WTC11 (cell line): ENCODE measurements at regions not wholly inside any gene's neighbourhood (a gene's known extent, or its start where the extent isn't known, plus 50 kb on each side); places are given as distances from the start of the nearest gene placed in this dataset.

Experiments used
- ATAC-seq: fragments of 200-7000 bp; cut with Tn5 transposase; 2 replicates; pipeline ENCODE4 v1.10.0; 2021; ENCODE audit warnings: mild to moderate bottlenecking, moderate library complexity
- CTCF ChIA-PET: fragments of 300-600 bp; sonication (Branson Sonifier 250); formaldehyde crosslinking; loops from one replicate; lab custom pipeline; 2021; ENCODE audit warnings: antibody characterized with exemption; lab: Charles Lee
- POLR2A ChIA-PET: fragments of 350-600 bp; sonication (Branson Sonifier 250); formaldehyde crosslinking; loops from one replicate; lab custom pipeline; 2021; ENCODE audit warnings: antibody characterized with exemption; lab: Charles Lee
- DNase-seq: peaks from one replicate; pipeline ENCODE4 v3.0.0; 2021; ENCODE audit warnings: low spot score
- H3K27ac Mint-ChIP-seq: 2 replicates; pipeline ENCODE4 v1.8.0; 2021; ENCODE audit warnings: mixed read lengths
- H3K27me3 Mint-ChIP-seq: 2 replicates; pipeline ENCODE4 v1.8.0; 2021; ENCODE audit warnings: low read depth, mild to moderate bottlenecking, moderate library complexity, mixed read lengths
- H3K36me3 Mint-ChIP-seq: 2 replicates; pipeline ENCODE4 v1.8.0; 2021; ENCODE audit warnings: mixed read lengths
- H3K4me1 Mint-ChIP-seq: 2 replicates; pipeline ENCODE4 v1.8.0; 2022; ENCODE audit warnings: mixed read lengths
- H3K4me3 Mint-ChIP-seq: 2 replicates; pipeline ENCODE4 v1.8.0; 2021; ENCODE audit warnings: mild to moderate bottlenecking, moderate library complexity, mixed read lengths
- H3K9me3 Mint-ChIP-seq: 2 replicates; pipeline ENCODE4 v1.8.0; 2021; ENCODE audit warnings: mixed read lengths
- AFF4 ChIP-seq: sonication (generic); formaldehyde crosslinking; IDR thresholded peaks from 2 replicates; pipeline ENCODE4 v1.8.1; 2023; ENCODE audit warnings: mild to moderate bottlenecking, missing genetic modification reagents, borderline replicate concordance
- ATF1 ChIP-seq: sonication (generic); formaldehyde crosslinking; IDR thresholded peaks from 2 replicates; pipeline ENCODE4 v1.8.1; 2023; ENCODE audit warnings: mild to moderate bottlenecking, moderate library complexity, missing genetic modification reagents
- ATF3 ChIP-seq: sonication (generic); formaldehyde crosslinking; conservative IDR thresholded peaks from 2 replicates; pipeline ENCODE4 v1.8.1; 2022; ENCODE audit warnings: mild to moderate bottlenecking, missing genetic modification reagents
- CDX4 ChIP-seq: fragments of 250-450 bp; sonication (Bioruptor Pico); IDR thresholded peaks from 2 replicates; pipeline ENCODE4 v1.9.0; 2021; ENCODE audit warnings: moderate library complexity, mild to moderate bottlenecking, inconsistent platforms, borderline replicate concordance
- FOXP1 ChIP-seq: sonication (generic); formaldehyde crosslinking; IDR thresholded peaks from 2 replicates; pipeline ENCODE4 v1.8.0; 2022; ENCODE audit warnings: missing genetic modification reagents, mild to moderate bottlenecking, moderate library complexity, borderline replicate concordance
- GRHL2 ChIP-seq: fragments of 250-450 bp; sonication (Bioruptor Pico); IDR thresholded peaks from 2 replicates; pipeline ENCODE4 v1.8.0; 2022; ENCODE audit warnings: mild to moderate bottlenecking, moderate library complexity; ENCODE audit not compliant: insufficient replicate concordance, severe bottlenecking
- IRF2 ChIP-seq: sonication (generic); formaldehyde crosslinking; IDR thresholded peaks from 2 replicates; pipeline ENCODE4 v1.8.0; 2022; ENCODE audit warnings: low read depth, missing genetic modification reagents, borderline replicate concordance
- JAZF1 ChIP-seq: fragments of 250-450 bp; sonication (Bioruptor Pico); IDR thresholded peaks from 2 replicates; pipeline ENCODE4 v1.9.0; 2021; ENCODE audit warnings: moderate library complexity, mild to moderate bottlenecking, inconsistent platforms
- MXD4 ChIP-seq: fragments of 250-450 bp; sonication (Bioruptor Pico); IDR thresholded peaks from 2 replicates; pipeline ENCODE4 v1.8.0; 2021; ENCODE audit warnings: mild to moderate bottlenecking, moderate library complexity, borderline replicate concordance
- RELA ChIP-seq: sonication (generic); formaldehyde crosslinking; IDR thresholded peaks from 2 replicates; pipeline ENCODE4 v1.8.1; 2022; ENCODE audit warnings: missing genetic modification reagents, mild to moderate bottlenecking, borderline replicate concordance
- USF2 ChIP-seq: sonication (generic); formaldehyde crosslinking; IDR thresholded peaks from 2 replicates; pipeline ENCODE4 v1.8.1; 2023; ENCODE audit warnings: mild to moderate bottlenecking, missing genetic modification reagents, moderate library complexity
- ZNF317 ChIP-seq: sonication (generic); formaldehyde crosslinking; IDR thresholded peaks from 2 replicates; pipeline ENCODE4 v1.8.1; 2023; ENCODE audit warnings: low read depth, mild to moderate bottlenecking, moderate library complexity, missing genetic modification reagents, borderline replicate concordance
- ZNF423 ChIP-seq: fragments of 250-450 bp; sonication (Bioruptor Pico); IDR thresholded peaks from 2 replicates; pipeline ENCODE4 v2.1.2; 2022; ENCODE audit warnings: mild to moderate bottlenecking, moderate library complexity
- ZNF425 ChIP-seq: fragments of 250-450 bp; sonication (Bioruptor Pico); conservative IDR thresholded peaks from 2 replicates; pipeline ENCODE4 v1.9.0; 2021; ENCODE audit warnings: mild to moderate bottlenecking
- ZNF532 ChIP-seq: fragments of 250-450 bp; sonication (Bioruptor Pico); IDR thresholded peaks from 2 replicates; pipeline ENCODE4 v1.9.0; 2021; ENCODE audit warnings: mild to moderate bottlenecking, borderline replicate concordance
- ZNF671 ChIP-seq: fragments of 250-450 bp; sonication (Bioruptor Pico); IDR thresholded peaks from 2 replicates; pipeline ENCODE4 v1.8.0; 2021; ENCODE audit warnings: mild to moderate bottlenecking
- ZSCAN18 ChIP-seq: fragments of 250-450 bp; sonication (Bioruptor Pico); IDR thresholded peaks from 2 replicates; pipeline ENCODE4 v2.1.2; 2022; ENCODE audit warnings: mild to moderate bottlenecking, moderate library complexity

- TF ChIP-seq USF2 (CRISPR knock-in tag) (no peak), AFF4 (CRISPR knock-in tag) (no peak), CDX4 (CRISPR knock-in tag) (no peak), ZNF423 (CRISPR knock-in tag) (no peak), FOXP1 (CRISPR knock-in tag) (no peak), ZNF671 (CRISPR knock-in tag) (no peak), ZNF425 (CRISPR knock-in tag) (no peak)
These were observed 211.7 kb upstream of the MVB12B start (continued) for GRCh38 chr9:126114850-126115460.

GRCh38 chr9:126116351-126117157 lies 210.1 kb upstream of the MVB12B start:
- Mint-ChIP-seq H3K27ac (no peak overlapping the region), H3K36me3 (no peaks in the 10 kb centered on the region), H3K4me3 (no peak overlapping the region), H3K4me1 (no peaks in the 10 kb centered on the region), H3K27me3 (peaks cover 4% of the 10 kb centered on the region), H3K9me3 (no peaks in the 10 kb centered on the region)
- TF ChIP-seq CDX4 (CRISPR knock-in tag) (no peak), ATF1 (CRISPR knock-in tag) (no peak), IRF2 (CRISPR knock-in tag) (no peak), MXD4 (no peak)
- ATAC-seq (no peak), DNase-seq (no peak)
- CTCF ChIA-PET, result no interaction called here
- POLR2A ChIA-PET, result no interaction called here

GRCh38 chr9:126117158-126117425 lies 209.5 kb upstream of the MVB12B start:
- no peak overlapping the region for H3K4me3 Mint-ChIP-seq
- ChIA-PET POLR2A (no interaction called here), CTCF (no interaction called here)
- ATAC-seq (no peak), DNase-seq (no peak)
- no peaks in the 10 kb centered on the region for H3K9me3 Mint-ChIP-seq
- no peak overlapping the region for H3K27ac Mint-ChIP-seq
- H3K27me3 Mint-ChIP-seq, result peaks cover 4% of the 10 kb centered on the region
- H3K4me1 Mint-ChIP-seq, result no peaks in the 10 kb centered on the region
- H3K36me3 Mint-ChIP-seq, result no peaks in the 10 kb centered on the region
- no peak for TF ChIP-seq RELA
- TF ChIP-seq ZNF532 (CRISPR knock-in tag), result no peak
- no peak for TF ChIP-seq GRHL2
- no peak for TF ChIP-seq ZNF317 (CRISPR knock-in tag)
- no peak for TF ChIP-seq JAZF1 (CRISPR knock-in tag)
- TF ChIP-seq ATF3 (CRISPR knock-in tag), result no peak
- no peak for TF ChIP-seq ZSCAN18 (CRISPR knock-in tag)
